HG03469 (cell line): ENCODE measurements at regions not wholly inside any gene's neighbourhood (a gene's known extent, or its start where the extent isn't known, plus 50 kb on each side); places are given as distances from the start of the nearest gene placed in this dataset.
"Not testable (repeated sequence)": the region's sequence is repeated elsewhere in the genome, so short reads cannot be mapped to it uniquely, and the experiment has no call there.

Experiments
- ATAC-seq: cut with Tn5 transposase; IDR thresholded peaks from one replicate; pipeline ENCODE4 v1.9.1; 2021; ENCODE audit warnings: mild to moderate bottlenecking, moderate library complexity, moderate number of reproducible peaks; ENCODE audit not compliant: unreplicated experiment

- no peak for ATAC-seq
These were observed 187.4 kb downstream of the TENT5A start for GRCh38 chr6:81565071-81565470.

GRCh38 chr6:81564470-81565068 is 187.9 kb downstream of the TENT5A start:
- ATAC-seq, result no peak

GRCh38 chr6:81562169-81562568 is 190.3 kb downstream of the TENT5A start:
- no peak for ATAC-seq

GRCh38 chr6:81561731-81562130 is 190.8 kb downstream of the TENT5A start:
- ATAC-seq, result no peak

GRCh38 chr6:81561071-81561564 is 191.4 kb downstream of the TENT5A start:
- ATAC-seq, result no peak

GRCh38 chr6:81557811-81558210 is 194.7 kb downstream of the TENT5A start:
- no peak for ATAC-seq

- ATAC-seq, result no peak
These were observed 195.9 kb downstream of the TENT5A start for GRCh38 chr6:81556551-81556950.

GRCh38 chr6:81553216-81553615 is 199.3 kb downstream of the TENT5A start:
- ATAC-seq, result no peak

- ATAC-seq, result no peak
These were observed 199.8 kb downstream of the TENT5A start for GRCh38 chr6:81552644-81553043.

- no peak for ATAC-seq
These were observed 205.3 kb downstream of the TENT5A start for GRCh38 chr6:81547149-81547548.

GRCh38 chr6:81534934-81535465 is 217.5 kb downstream of the TENT5A start:
- no peak for ATAC-seq

- no peak for ATAC-seq
These were observed 220.5 kb downstream of the TENT5A start for GRCh38 chr6:81531869-81532561.

GRCh38 chr6:81517455-81517854 is 235.0 kb downstream of the TENT5A start:
- ATAC-seq, result no peak

GRCh38 chr6:81515562-81516453 is 236.7 kb downstream of the TENT5A start:
- no peak for ATAC-seq

GRCh38 chr6:81514195-81514594 is 238.3 kb downstream of the TENT5A start:
- not testable (repeated sequence) for ATAC-seq

GRCh38 chr6:81511423-81511822 is 241.1 kb downstream of the TENT5A start:
- no peak for ATAC-seq

- no peak for ATAC-seq
These were observed 256.5 kb downstream of the TENT5A start for GRCh38 chr6:81495999-81496398.

- ATAC-seq, result no peak
These were observed 260.9 kb downstream of the TENT5A start for GRCh38 chr6:81491454-81492101.

GRCh38 chr6:81487489-81487888 is 265.0 kb downstream of the TENT5A start:
- ATAC-seq, result no peak

GRCh38 chr6:81486234-81486633 is 266.2 kb downstream of the TENT5A start:
- no peak for ATAC-seq

GRCh38 chr6:81485395-81485794 is 267.1 kb downstream of the TENT5A start:
- ATAC-seq, result no peak
